ENCODE measurements at regions not wholly inside any gene's neighbourhood (a gene's known extent, or its start where the extent isn't known, plus 50 kb on each side); places are given as distances from the start of the nearest gene placed in this dataset.

GRCh38 chr9:107824556-107824955, 335.0 kb upstream of the KLF4 start:
- intact Hi-C loops (cut with micrococcal nuclease) = no loop called here
- no peak overlapping the region for H3K4me2 ChIP-seq (ENCODE audit: low read length)
- RAD21 ChIA-PET (ENCODE audit: low non-redundant PET in 1 of 2, low total read pairs in 2 of 2, uncharacterized antibody in 2 of 2, unreplicated experiment in 2 of 2) = no interaction called here
- H3K27ac ChIP-seq (ENCODE audit: low read depth, low read length) = no peak overlapping the region
- H3K36me3 ChIP-seq (ENCODE audit: control insufficient read depth in 1 of 2, insufficient read depth in 2 of 2, low read length in 2 of 2) = no peaks in the 10 kb centered on the region
- CTCF ChIA-PET = no interaction called here
- no peaks in the 10 kb centered on the region for H3K9me3 ChIP-seq (ENCODE audit: control insufficient read depth in 1 of 2, insufficient read depth in 1 of 2, low read depth in 1 of 2, low read length in 2 of 2)
- H3K9me2 ChIP-seq (ENCODE audit: insufficient read depth) = no peaks in the 10 kb centered on the region
- H4K20me1 ChIP-seq (ENCODE audit: insufficient read depth) = no peaks in the 10 kb centered on the region
- BruUV-seq (replicated peaks) = no TSS peak
- TF ChIP-seq SP1 (IDR thresholded peaks at IDR 0.05; ENCODE audit: low read depth) (no peak), CEBPB (IDR thresholded peaks at IDR 0.05; ENCODE audit: low read depth) (no peak), FOSL1 (IDR thresholded peaks at IDR 0.05; ENCODE audit: low read depth) (no peak), REST (IDR thresholded peaks at IDR 0.05; ENCODE audit: low read depth) (no peak), YY1 (IDR thresholded peaks at IDR 0.05; ENCODE audit: extremely low read depth, insufficient replicate concordance, low read depth, low read length) (no peak), JUND (IDR thresholded peaks at IDR 0.05) (no peak)
- DNase-seq (ENCODE audit: low read depth, low spot score) (no peak), ATAC-seq (no peak)
- no peak overlapping the region for H3K9ac ChIP-seq (ENCODE audit: low read length)
- no peak overlapping the region for H3K4me3 ChIP-seq (replicated peaks in 1 of 2; ENCODE audit: low read depth in 1 of 2, low read length in 2 of 2)
- H3K27me3 ChIP-seq (ENCODE audit: insufficient read depth, low read length) = no peaks in the 10 kb centered on the region
- no peaks in the 10 kb centered on the region for H3K79me2 ChIP-seq (ENCODE audit: insufficient read depth, low read length)
- H3K4me1 ChIP-seq (ENCODE audit: control insufficient read depth in 1 of 2, insufficient read depth in 2 of 2, low read length in 2 of 2) = no peaks in the 10 kb centered on the region
- POLR2A ChIA-PET = no interaction called here
- no peak overlapping the region for H2AFZ ChIP-seq (ENCODE audit: low read depth, low read length, poor library complexity, severe bottlenecking)

Measured in HCT116 (cell line).